Occipital lobe (tissue), 1 donor: ENCODE measurements at regions not wholly inside any gene's neighbourhood (a gene's known extent, or its start where the extent isn't known, plus 50 kb on each side); places are given as distances from the start of the nearest gene placed in this dataset.

Experiments
- DNase-seq: peaks from one replicate; lab custom pipeline; 2025; lab: John Stamatoyannopoulos, UW

DNA sequence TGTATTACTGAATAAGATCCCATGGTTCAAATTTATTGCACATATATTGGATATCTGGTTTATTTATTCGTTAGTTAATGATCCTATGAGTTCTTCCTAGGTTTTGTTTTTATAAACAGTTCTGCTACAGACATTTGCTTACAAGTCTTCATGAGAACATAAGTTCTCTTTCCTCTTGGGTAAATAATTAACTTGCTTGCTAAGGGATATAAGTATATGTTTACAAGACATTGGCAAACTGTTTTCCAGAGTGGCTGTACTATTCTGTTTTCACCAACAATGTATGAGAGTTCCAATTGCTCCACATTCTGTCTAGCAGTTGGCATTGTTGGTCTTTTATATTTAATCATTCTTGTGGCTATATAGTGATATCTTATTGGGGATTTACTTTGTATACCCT is 341.8 kb upstream of the GBE1 start:
- no peak for DNase-seq

DNA sequence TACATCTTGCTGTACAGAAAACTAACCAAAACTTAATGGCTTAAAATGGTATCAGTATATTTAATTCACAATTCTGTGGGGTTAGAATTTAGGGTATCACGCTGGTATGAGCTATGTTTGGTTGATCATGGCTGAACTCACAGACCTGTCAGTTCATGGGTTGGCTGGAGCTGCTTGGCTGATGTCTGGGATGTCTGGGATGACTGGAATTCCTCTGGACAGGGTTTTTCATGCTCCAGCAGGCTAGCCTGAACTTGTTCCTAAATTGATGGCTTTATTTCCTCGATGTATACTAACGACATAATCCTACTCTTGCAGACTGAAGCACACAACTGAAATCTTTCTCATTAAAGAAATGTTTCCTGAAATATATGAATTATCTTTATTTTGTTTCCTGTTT is 338.9 kb upstream of the GBE1 start:
- no peak for DNase-seq

DNA sequence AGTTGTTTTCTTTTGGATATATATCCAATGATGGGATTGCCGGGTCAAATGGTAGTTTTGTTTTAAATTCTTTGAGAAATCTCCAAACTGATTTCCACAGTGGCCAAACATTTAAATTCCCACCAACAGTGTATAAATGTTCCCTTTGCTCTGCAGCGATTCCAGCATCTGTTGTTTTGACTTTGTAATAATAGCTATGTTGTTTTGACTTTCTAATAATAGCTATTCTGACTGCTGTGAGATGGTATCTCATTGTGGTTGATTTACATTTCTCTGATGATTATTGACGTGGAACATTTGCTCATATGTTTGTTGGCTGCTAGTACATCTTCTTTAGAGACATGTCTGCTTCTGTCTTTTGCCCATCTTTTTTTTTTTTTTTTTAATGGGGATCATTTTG is 332.2 kb upstream of the GBE1 start:
- no peak for DNase-seq

DNA sequence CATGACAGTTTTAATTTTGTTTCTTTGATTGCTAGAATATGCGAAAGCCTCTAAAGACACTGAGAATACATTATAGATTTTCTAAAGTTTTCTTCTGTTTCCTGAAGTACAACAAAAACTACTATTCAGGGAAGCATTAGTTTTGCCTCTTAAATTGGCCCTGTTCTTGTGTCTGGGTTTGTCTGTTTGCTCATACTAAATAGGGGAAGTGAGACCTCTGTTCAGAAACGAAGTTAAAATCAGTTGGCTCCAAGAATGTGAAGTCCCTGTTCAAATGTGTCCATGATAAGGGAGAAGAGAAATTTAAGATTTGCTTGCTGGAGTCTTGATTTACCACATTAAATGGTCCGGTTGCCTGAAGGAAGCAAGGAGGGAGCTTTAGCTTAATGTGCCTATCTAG is 327.3 kb upstream of the GBE1 start:
- no peak for DNase-seq

DNA sequence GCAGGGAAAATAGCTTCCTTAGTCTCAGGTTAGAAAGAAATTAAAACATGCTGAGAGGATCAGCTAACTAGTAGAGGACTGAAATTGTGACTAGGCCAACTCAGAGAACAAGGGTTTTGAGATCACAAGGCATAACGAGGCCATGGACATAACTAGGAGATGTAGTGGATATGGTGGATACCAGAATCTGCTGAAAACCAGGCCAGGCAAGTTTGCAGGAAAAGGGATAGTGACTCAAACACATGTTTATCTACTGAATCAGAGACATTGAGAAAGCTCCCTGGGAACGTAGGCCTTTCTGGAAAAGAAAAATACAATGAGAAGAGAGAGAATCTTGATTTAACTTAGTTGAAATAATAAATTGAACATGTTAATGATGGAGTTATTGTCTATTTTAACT is 326.5 kb upstream of the GBE1 start:
- no peak for DNase-seq

DNA sequence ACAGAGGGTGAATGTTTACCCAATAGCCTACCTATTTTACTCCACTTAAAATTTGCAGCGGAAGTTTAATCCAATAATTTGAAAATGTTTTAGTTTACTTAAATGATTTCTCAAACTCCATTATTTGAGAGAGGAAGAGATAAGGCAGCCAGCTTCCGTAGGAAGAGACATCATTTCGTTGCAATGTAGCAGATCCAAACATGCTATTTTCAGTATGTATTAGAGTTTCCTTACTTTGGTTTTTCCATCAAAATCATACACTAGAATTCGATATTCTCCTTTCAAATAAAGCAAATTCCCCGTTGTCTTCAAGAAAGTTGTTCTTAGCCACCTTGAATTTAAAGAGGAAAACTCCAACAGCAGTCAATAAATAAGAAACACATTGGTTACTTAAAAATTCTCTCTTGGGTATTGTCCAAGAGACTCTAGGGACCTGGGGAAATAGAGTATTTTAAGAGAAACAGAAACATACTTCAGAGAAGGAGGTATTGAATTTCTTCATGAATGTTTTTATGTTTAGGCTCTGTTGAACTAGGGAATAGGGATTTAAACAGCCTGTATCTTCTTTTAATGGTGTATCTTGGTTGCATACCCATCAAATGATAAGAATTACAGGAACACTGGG is 324.5 kb upstream of the GBE1 start:
- DNase-seq = no peak

DNA sequence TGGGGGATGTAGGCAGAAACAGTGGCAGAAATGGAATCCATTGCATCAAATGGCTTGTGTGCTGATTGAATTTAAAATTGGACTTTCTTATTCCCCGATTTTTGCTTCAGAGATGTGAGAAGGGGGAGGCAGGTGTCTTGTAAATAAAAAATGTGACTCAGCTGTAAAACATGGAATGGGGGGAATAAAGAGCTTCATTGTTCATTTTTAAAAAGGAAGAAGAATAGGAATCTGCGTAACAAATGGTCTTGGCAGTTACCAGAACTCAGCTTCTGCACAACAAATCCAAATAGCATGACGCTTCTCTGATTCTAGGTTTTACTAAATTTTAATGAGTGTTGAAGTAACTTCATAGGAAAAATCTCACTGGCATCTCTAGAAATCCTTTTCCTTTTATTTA is 323.9 kb upstream of the GBE1 start:
- no peak for DNase-seq

DNA sequence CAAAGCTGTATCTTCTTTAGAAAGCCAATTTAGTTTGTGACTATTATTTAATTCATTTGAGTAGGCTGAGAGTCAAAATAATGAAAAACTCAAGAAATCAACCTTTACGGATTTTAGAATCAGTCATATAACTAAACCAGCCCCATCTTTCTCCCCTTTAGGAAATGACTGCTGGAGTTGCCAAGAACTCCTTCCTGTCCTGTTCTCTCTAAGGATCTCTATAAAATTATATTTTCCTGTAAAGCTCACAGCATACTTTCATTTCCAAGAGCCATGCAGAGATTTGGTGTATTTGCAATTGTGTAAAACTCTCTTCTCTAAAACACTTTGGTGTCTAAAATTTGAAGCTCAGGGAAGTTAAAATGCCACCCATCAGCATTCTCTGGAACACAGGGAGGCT is 323.4 kb upstream of the GBE1 start:
- DNase-seq = no peak

DNA sequence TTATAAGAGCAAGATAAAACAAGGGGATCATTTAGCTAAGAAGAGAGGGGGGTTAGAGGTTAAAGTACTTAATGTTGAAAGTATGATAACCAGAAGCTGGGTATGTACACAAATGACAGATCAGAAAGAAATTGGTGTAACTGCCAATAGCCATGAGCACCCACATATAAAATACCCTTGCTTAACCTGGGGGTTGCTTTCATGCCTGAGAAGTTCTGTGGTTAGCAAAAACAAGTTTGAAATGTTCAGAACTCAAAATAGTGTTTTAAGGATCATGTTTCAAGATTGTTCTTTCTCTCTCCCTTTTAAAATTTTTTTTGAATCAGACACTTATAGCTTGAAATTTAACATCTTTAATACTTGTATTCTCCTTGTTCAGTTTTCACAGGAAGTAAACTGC is 321.4 kb upstream of the GBE1 start:
- DNase-seq = no peak

DNA sequence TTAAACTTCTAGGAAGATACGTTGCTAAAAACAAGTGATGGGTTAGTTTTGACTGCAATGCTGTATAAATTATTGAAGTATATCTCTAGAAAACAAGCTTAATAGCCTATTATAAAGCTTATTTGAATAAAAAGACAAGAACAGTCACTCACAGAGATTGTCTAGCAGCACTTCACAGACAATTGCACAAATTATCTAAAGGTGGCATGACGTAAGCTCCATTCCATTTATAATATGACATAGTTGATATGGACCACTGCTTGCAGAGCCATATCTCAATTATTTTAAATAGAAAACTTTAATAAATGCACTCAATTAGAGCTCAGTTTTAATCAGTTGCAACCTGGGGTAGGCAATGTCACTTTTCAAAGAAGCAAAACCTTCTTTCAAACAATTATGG is 319.9 kb upstream of the GBE1 start:
- no peak for DNase-seq

DNA sequence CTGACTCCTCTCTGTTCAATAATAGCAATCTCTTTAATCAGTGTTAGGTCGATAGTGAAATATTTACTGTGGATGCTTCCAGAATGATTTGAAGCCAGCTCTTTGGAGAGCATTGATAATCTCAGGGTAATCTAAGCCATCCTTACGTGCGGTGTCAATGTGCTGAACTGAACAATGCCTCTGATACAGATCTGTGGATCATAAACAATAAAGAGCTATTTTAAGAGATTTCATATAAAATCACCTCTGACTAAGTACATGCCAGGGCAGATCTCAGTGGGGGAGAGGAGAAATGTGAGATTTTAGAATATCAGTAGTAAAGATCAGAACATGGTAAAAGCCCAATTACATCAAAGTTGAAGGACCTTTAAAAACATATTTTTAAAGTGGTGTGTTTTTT is 319.3 kb upstream of the GBE1 start:
- no peak for DNase-seq

DNA sequence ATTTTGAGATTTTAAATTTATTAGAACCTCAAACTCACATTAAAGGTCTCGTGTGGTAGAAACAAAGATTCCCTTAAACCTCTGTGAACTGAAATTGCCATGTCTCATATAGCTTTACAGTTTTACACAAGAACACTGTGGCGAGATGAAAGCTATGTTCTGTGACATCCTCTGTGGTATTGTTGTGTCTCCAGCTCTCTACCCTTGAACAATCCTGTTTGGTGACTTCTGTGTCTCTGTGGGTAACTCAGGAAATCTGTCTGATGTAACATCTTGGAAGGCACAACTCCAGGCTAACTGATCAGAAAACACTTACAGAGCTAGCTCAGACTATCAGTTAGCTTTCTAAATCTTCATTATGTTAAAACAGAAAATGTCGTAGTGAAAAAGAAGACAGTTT is 318.8 kb upstream of the GBE1 start:
- no peak for DNase-seq

DNA sequence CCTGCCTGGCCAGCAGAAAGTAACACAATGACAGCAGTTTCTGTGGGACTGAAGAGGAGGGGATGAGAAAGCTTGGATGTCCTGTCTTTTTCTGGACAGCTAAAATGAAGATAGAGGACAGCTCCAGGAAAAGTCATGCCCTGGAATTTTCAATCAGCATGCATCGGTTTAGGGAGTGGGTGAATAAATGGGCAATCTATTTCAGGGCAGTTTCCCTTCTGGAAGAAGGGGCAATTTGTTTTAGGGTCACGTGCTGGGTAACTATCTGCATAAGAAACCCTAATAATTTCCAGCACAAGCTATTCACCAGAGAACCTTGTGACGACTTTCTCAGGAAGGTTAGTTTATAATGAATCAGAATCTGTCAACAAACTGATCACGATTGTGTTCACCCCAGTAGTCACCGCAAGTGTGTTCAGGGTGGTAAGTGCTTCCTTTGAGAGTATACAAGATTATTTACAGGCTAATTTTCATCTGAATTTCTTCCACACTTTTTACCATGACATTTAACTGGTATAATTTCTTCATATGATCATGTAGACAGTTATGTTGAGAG is 318.0 kb upstream of the GBE1 start:
- DNase-seq = no peak

DNA sequence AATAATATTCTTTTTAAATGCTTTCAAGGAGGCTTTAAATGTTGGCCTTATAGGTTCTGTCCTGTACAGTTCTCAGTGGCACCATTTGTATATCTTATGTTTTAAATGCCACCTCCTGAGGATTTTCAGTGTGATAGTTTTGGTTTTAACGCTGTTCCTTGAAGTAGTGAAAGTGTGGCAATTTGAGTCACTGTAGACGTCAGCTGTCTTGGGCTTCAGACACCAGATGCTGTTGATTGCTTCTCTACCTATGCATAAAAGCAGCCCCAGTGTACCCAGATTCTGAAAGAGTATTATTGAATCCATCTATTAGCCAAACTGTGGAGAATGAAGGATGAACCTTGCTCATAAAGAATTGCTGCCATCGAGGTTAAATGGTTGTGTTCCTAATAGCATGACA is 316.8 kb upstream of the GBE1 start:
- no peak for DNase-seq

DNA sequence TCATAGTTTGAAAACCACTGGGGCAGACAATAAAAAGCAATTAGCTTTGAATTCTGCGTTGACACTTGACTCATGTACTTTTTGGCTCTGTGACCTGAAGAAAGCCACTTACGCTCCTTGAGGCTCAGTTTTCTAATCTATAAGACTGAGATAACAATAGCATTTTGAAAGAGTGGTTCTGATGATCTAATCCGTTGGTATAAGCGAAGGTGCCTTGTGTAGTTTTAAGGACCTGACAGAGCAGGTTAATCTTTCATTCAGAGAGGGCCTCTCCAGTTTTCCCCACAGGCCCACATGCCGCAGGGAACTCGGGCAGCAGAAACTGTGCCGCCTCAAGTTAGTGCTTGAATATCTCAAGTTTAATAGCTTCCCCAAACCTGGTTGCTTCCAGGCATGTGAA is 306.0 kb upstream of the GBE1 start:
- no peak for DNase-seq

DNA sequence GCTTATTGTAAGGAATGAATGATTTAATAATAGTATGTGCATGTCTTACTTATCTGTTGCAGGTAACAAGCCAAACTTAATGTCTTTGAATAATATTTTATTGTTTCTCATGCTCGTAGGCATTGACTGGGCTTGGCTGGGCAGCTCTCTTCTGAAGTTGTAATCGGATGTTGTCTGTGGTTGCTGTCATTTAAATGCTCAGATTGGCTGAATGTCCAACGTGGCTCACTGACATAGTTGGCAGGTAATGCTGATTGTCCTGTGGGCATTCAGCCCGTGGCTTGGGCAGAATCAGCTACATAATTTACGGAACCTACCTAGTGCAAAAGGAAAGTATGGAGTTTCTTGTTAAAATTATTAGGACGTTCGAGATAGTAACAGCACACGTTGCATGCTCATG is 297.4 kb upstream of the GBE1 start:
- DNase-seq = no peak

DNA sequence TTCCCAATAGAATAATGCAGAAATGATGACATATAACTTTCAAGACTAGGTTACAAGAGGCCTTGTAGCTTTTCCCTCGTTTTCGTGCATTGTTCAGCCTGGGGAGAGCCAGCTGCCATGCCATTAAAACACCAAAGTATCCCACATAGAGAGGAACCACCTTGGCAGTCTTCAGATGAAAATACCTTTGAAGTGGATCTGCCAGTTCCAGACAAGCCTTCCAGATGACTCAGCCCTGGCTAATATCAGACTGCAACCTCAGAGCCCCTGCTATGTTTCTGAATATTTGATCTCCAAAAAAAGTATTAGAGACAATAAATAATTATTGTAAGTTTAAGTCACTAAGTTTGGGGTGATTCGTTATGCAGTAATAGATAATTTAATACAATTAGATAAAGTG is 294.3 kb upstream of the GBE1 start:
- no peak for DNase-seq

DNA sequence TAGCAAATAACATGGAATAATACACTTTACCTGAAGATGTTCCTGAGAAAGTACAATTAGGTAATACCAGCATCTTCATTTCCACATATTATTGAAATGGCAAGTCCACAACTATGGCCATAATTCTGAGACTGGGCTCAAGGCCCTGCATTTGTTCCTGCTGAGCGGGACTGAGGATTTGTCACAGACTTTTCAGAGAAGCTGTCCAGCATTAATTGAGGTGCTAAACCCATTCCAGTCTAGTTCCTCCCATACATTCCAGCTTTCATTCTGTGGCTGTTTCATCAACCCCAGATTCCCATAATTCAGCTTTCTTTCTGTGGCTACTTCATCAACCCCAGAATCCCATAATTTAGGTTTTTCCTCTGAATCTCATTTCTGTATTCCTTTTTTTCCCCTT is 293.4 kb upstream of the GBE1 start:
- no peak for DNase-seq

DNA sequence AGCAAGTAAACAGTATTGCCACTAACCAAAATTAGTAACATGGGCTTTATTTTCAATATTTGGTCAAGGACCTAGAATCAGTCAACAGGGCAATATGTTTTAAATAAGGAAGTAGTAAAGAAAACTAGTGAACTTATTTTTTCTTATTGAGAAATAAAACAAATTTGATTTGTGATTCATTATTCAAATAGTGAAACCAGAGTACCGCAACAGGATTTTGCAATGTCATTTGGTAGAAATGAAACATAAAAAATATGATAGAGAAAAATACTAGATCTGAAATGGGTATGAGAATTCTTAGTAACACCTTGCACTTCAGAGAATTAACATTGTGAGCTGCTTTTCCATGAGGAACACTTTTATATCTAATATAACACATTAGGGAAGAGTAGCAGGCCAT is 291.8 kb upstream of the GBE1 start:
- no peak for DNase-seq

DNA sequence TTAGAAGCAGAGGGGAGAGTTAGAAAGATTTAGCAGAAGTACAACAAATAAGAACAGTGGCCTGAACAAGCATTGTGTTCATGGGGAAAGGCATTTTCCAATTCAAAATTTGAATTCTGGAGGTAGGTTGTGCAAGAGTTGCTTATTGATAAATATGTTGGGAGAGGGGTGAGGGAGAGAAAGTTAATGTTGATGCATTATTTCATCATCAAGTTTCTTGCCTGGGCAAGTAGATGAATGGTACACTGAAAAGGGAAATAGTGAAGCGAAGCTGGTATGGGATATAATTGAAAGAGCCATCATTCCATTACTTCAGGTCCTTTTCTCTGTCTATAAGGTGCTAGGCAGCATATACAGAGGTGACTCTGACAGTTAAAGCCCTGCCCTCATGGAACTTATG is 288.9 kb upstream of the GBE1 start:
- no peak for DNase-seq

DNA sequence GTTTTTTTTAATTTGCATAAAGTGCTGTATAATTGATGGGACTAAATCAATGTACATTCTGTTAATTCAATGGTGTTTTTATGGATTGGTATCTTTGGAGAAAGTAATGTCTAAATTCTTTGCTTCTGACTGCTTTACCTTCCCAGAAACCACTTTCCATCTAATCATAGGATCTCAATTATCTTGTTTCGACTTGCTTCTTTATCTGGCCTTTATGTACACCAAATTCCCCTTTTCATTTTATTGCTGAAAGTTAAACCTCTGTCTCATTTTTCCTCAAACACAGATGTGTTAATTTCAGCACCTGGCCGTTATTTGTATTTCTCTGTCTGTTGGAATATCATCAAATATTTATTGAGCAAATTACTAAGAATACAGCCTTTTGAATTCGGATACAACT is 287.3 kb upstream of the GBE1 start:
- DNase-seq = no peak

DNA sequence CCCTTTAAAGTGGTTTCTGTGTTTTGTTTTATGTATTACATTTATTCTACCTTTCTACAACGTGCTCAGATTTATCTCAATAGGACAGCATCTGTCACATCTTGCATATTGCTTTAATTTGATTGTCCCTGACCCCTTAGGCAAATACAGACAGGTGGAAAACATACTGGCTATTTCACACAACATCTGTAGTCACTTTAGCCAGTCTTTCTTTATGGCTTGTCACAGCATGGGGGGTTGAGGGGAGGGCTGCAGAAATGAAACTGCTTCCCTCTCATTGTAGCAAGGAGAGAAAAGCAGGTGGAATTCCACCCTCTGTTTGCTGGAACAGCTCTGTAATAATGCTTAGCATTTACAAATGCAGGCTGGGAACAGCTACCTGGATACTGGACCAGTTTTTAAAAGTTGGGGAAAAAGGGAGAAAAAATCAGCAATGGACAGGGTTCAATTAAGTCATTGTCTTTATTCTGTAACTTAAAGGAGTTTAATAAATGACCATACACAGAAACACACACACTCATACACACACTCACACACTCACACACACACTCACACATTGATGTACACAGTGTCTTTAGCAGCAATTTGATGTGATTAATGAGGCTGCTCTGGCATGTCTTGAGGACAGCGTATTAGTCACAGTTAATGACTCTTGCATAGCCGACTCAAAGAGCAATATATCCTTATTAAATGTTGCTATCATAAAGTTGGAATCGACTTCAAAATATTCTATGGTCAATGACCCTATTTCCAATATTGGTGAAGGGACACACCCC is 283.7 kb upstream of the GBE1 start:
- no peak for DNase-seq

DNA sequence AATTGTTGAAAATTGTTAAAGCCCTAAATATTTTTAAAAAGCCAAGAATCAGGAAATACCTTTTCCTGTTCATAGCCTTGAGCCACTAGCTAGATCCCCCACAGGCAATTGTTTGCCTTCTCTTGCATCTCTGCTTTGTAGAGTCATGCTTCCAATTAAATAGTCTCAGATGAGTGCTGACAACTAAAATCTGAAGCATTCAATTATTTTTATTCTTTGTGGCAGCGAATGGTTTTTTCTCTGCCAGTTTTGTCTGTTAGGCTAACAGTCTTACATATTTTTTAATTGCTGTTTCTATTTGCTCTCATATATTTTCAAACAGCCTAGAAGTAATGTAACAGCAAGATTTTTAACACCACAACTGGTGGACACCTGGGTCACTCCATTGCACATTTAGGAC is 277.1 kb upstream of the GBE1 start:
- no peak for DNase-seq
